Neural cell (in vitro differentiated cells): ENCODE measurements at regions not wholly inside any gene's neighbourhood (a gene's known extent, or its start where the extent isn't known, plus 50 kb on each side); places are given as distances from the start of the nearest gene placed in this dataset.

ENCODE experiments used
- EP300 ChIP-seq: fragments of 450-650 bp; conservative IDR thresholded peaks from 2 replicates; pipeline ENCODE4 v1.6.1; 2014; ENCODE audit warnings: antibody characterized with exemption, mild to moderate bottlenecking, moderate library complexity; ENCODE audit not compliant: poor library complexity, severe bottlenecking
- EZH2 ChIP-seq: fragments of 200-600, 300-800 bp; shearing (Covaris generic), sonication (generic); IDR thresholded peaks from 2 replicates; pipeline ENCODE4 v1.6.1; 2014; ENCODE audit warnings: antibody characterized with exemption, low read length, borderline replicate concordance, mild to moderate bottlenecking; ENCODE audit not compliant: insufficient read depth, poor library complexity, severe bottlenecking
- MXI1 ChIP-seq: fragments of 450-650 bp; conservative IDR thresholded peaks from 2 replicates; pipeline ENCODE4 v1.6.1; 2014; ENCODE audit warnings: antibody characterized with exemption, mild to moderate bottlenecking; ENCODE audit not compliant: poor library complexity, severe bottlenecking
- POLR2AphosphoS5 ChIP-seq: IDR thresholded peaks from 2 replicates; pipeline ENCODE4 v1.6.1; 2012
- RAD21 ChIP-seq: fragments of 450-650 bp; conservative IDR thresholded peaks from 2 replicates; pipeline ENCODE4 v1.6.1; 2014; ENCODE audit warnings: antibody characterized with exemption, mild to moderate bottlenecking, moderate library complexity
- SMC3 ChIP-seq: fragments of 450-650 bp; conservative IDR thresholded peaks from 2 replicates; pipeline ENCODE4 v1.6.1; 2014; ENCODE audit warnings: antibody characterized with exemption, mild to moderate bottlenecking, moderate library complexity; ENCODE audit not compliant: poor library complexity
- TAF1 ChIP-seq: IDR thresholded peaks from 2 replicates; pipeline ENCODE4 v1.6.1; 2012; ENCODE audit warnings: low read depth
- TF ChIP-seq, protein P1 (sequence below): fragments of 450-650 bp; IDR thresholded peaks from 2 replicates; pipeline ENCODE4 v1.5.1; 2014; ENCODE audit warnings: antibody characterized with exemption, mild to moderate bottlenecking, moderate library complexity; ENCODE audit not compliant: poor library complexity, severe bottlenecking
- TF ChIP-seq, protein P2 (sequence below): IDR thresholded peaks from 2 replicates; pipeline ENCODE4 v1.6.1; 2012; ENCODE audit warnings: borderline replicate concordance

DNA sequence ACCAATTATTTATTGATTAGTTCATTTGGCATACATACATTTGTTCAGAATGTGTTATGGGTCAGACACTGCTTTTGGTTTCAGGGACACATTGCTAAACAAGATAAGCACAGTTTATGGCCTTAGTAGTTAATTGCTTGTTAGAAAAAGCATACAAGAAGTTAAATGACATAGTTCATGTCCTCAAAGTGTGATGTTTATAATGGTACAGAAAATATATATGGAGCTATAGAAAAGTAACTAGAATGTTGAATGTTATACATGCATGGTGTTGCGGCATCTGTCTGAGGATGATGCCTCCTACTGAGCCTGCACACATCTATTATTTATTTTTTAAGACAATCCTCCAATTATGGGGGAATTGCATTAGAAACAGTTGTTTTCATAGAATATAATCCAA, 1476.3 kb upstream of the PCDH7 start:
- TF ChIP-seq, protein P1, sequence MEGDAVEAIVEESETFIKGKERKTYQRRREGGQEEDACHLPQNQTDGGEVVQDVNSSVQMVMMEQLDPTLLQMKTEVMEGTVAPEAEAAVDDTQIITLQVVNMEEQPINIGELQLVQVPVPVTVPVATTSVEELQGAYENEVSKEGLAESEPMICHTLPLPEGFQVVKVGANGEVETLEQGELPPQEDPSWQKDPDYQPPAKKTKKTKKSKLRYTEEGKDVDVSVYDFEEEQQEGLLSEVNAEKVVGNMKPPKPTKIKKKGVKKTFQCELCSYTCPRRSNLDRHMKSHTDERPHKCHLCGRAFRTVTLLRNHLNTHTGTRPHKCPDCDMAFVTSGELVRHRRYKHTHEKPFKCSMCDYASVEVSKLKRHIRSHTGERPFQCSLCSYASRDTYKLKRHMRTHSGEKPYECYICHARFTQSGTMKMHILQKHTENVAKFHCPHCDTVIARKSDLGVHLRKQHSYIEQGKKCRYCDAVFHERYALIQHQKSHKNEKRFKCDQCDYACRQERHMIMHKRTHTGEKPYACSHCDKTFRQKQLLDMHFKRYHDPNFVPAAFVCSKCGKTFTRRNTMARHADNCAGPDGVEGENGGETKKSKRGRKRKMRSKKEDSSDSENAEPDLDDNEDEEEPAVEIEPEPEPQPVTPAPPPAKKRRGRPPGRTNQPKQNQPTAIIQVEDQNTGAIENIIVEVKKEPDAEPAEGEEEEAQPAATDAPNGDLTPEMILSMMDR = no peak
- TF ChIP-seq POLR2AphosphoS5 (no peak), EZH2 (no peak), MXI1 (no peak), SMC3 (no peak), RAD21 (no peak), EP300 (no peak), TAF1 (no peak)
- TF ChIP-seq, protein P2, sequence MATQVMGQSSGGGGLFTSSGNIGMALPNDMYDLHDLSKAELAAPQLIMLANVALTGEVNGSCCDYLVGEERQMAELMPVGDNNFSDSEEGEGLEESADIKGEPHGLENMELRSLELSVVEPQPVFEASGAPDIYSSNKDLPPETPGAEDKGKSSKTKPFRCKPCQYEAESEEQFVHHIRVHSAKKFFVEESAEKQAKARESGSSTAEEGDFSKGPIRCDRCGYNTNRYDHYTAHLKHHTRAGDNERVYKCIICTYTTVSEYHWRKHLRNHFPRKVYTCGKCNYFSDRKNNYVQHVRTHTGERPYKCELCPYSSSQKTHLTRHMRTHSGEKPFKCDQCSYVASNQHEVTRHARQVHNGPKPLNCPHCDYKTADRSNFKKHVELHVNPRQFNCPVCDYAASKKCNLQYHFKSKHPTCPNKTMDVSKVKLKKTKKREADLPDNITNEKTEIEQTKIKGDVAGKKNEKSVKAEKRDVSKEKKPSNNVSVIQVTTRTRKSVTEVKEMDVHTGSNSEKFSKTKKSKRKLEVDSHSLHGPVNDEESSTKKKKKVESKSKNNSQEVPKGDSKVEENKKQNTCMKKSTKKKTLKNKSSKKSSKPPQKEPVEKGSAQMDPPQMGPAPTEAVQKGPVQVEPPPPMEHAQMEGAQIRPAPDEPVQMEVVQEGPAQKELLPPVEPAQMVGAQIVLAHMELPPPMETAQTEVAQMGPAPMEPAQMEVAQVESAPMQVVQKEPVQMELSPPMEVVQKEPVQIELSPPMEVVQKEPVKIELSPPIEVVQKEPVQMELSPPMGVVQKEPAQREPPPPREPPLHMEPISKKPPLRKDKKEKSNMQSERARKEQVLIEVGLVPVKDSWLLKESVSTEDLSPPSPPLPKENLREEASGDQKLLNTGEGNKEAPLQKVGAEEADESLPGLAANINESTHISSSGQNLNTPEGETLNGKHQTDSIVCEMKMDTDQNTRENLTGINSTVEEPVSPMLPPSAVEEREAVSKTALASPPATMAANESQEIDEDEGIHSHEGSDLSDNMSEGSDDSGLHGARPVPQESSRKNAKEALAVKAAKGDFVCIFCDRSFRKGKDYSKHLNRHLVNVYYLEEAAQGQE = no peak
